Urinary bladder (tissue), 3 donors: ENCODE measurements at regions not wholly inside any gene's neighbourhood (a gene's known extent, or its start where the extent isn't known, plus 50 kb on each side); places are given as distances from the start of the nearest gene placed in this dataset.
"Not testable (repeated sequence)": the region's sequence is repeated elsewhere in the genome, so short reads cannot be mapped to it uniquely, and the experiment has no call there.

Experiments
- DNase-seq: peaks from one replicate; pipeline ENCODE4 v3.0.0-alpha.2; 2015; ENCODE audit errors: extremely low spot score
- H3K27ac ChIP-seq: one replicate; pipeline ENCODE4 v1.5.1; 2013; ENCODE audit warnings: low read depth, mild to moderate bottlenecking, moderate library complexity
- H3K36me3 ChIP-seq: one replicate; pipeline ENCODE4 v1.6.1; 2013; ENCODE audit warnings: mild to moderate bottlenecking, moderate library complexity; ENCODE audit not compliant: insufficient read depth
- H3K4me1 ChIP-seq: one replicate; pipeline ENCODE4 v1.6.1; 2013; ENCODE audit warnings: mild to moderate bottlenecking, moderate library complexity; ENCODE audit not compliant: insufficient read depth
- H3K4me3 ChIP-seq: one replicate; pipeline ENCODE4 v1.5.1; 2013; ENCODE audit warnings: low read depth, low read length
- WGBS: extraction: QIAGEN DNeasy Blood & Tissue Kit; methylation state at CpG from one replicate; pipeline ENCODE4 v1.1.7; 2013; 5-methylcytosine and 5-hydroxymethylcytosine counted together
- donor health status: healthy with polysubstance abuse.
- donor health status: healthy.

GRCh38 chr20:22954661-22955060, 80.5 kb upstream of the SSTR4 start:
- whole genome bisulfite sequencing = 91% methylated on average over 3 of the region's 3 CpGs
- Histone ChIP-seq H3K4me1 (no peaks in the 10 kb centered on the region), H3K4me3 (no peak overlapping the region), H3K27ac (no peak overlapping the region), H3K36me3 (no peaks in the 10 kb centered on the region)
- no peak for DNase-seq

DNA sequence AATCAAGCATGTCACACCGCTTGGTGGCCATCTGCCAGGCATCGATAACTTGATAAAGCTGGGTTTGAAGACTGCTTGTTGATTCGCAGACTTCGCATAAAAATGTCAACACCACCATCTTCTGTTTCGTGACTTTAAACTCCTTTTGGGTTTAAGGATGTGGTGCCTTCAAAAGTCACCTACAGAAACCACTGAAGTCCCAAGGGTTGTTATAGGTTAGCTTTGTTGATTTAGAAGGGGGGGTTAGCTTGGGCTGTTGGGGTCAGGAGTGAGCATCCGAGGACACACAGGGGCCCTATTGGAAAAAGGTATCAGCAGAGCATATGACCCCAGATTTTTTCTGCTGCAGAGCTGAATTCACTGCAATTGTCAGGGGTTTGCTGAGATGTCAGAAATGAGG, 76.7 kb upstream of the SSTR4 start:
- Histone ChIP-seq H3K4me1 (no peaks in the 10 kb centered on the region), H3K27ac (no peak overlapping the region), H3K36me3 (no peaks in the 10 kb centered on the region), H3K4me3 (no peak overlapping the region)
- no peak for DNase-seq
- 78% methylated on average over 6 of the region's 6 CpGs for WGBS

DNA sequence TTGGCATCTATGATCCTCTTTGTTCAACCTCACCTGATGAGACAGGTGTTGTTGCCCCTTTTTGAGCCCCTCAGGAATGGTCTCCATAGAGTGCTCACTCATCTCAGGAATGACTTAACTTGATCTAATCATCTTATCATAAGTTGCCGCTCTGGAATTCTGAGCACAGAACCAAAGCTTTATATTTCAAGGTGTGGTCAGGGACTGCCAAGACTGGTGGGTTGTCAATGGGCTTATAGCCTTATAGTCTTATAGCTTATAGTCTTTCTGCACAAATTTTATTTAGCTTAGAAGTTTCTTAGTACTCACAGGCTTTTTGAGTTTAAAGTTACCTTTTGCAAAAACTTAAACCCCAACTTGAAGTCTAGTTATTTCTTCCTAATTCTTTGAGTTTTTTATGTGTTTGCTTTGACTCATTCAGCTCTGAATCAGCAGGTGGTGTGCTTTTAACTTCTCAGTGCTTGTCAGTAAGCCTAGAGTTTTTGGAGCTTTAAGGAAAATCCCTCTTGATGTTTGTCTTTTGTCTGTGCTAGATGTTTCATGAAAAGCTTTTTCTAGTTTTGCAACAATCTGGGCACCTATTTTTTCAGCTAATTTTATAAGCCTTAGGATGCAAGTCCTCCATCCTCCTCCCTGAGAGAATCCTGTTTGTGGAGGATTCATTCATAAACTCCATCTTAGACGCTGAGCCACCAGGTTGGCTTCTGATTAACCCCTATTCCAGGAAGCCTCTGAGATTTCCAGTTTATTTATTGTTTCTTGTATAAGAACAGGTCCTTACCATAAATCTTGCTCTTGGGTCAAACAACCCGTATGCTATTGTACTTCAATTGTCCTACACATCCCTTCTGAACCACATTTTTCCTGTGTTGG, 72.3 kb upstream of the SSTR4 start:
- Histone ChIP-seq H3K4me3 (no peak overlapping the region), H3K4me1 (no peaks in the 10 kb centered on the region), H3K27ac (no peak overlapping the region), H3K36me3 (no peaks in the 10 kb centered on the region)
- DNase-seq = no peak
- 52% methylated on average over 3 of the region's 3 CpGs for WGBS

GRCh38 chr20:22963581-22963980, 71.5 kb upstream of the SSTR4 start:
- no peak for DNase-seq
- H3K4me3 ChIP-seq = no peak overlapping the region
- WGBS = 70% methylated on average over 3 of the region's 3 CpGs

DNA sequence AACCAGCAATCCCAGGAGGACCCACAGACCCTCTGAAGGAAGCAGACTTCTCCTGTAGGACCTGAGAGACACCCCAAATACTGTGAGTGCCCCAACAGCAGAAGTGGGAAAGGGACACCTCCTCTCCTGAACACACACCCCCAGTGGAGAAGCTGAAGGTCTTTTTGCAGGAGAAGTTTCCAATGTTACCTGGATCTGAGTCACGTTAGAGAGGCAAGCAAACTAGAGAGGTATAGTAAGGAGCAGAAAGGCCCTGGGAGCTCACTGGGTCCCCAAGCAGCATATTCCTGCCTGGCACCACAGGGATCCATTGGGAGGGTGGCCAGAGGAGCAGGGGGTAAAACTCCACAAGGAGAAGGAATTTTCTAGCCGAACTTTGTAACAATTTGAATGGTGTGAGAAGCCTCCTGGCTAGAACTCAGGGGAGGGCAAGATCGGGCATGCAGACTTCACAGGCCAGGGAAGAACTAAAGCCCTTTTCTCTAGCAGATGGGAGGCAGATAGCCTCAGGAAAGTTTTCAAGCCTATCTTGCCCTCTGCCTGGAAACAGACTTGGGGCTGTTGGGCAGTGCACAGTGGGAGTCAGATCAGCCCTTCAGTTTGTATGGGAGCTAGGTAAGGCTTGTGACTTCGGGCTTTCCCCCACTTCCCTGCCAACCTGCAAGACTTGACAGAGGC, 68.2 kb upstream of the SSTR4 start:
- Histone ChIP-seq H3K4me3 (no peak overlapping the region), H3K36me3 (no peaks in the 10 kb centered on the region)
- 83% methylated on average over 4 of the region's 4 CpGs for WGBS

More at GRCh38 chr20:22963581-22963980, 71.5 kb upstream of the SSTR4 start:
- no peaks in the 10 kb centered on the region for H3K4me1 ChIP-seq
- no peaks in the 10 kb centered on the region for H3K36me3 ChIP-seq
- no peak overlapping the region for H3K27ac ChIP-seq

DNA sequence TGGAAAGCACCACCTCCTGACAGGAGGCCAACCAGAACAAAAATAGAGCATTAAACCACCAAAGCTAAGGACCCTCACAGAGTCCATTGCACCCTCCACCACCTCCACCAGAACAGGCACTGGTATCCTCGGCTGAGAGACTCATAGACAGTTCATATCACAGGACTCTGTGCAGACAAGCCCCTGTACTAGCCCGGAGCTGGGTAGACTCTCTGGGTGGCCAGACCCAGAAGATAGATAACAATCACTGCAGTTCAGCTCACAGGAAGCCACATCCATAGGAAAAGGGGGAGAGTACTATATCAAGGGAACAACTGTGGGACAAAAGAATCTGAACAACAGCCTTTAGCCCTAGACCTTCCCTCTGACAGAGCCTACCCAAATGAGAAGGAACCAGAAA, 67.4 kb upstream of the SSTR4 start:
- not testable (repeated sequence) for H3K4me1 ChIP-seq, H3K27ac ChIP-seq, H3K4me3 ChIP-seq, DNase-seq, H3K36me3 ChIP-seq
- 60% methylated on average over 2 of the region's 2 CpGs for WGBS

More for the DNA sequence above, 68.2 kb upstream of the SSTR4 start:
- Histone ChIP-seq H3K4me1 (no peaks in the 10 kb centered on the region), H3K27ac (no peak overlapping the region)
- DNase-seq = no peak

DNA sequence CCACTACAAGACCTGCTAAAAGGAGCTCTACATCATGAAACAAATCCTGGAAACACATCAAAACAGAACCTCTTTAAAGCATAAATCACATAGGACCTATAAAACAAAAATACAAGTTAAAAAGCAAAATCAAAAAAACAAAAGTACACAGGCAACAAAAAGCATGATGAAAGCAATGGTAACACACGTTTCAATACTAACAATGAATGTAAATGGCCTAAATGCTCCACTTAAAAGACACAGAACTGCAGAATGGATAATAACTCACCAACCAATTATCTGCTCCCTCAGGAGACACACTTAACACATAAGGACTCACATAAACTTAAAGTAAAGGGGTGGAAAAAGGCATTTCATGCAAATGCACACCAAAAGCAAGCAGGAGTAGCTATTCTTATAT, 66.1 kb upstream of the SSTR4 start:
- H3K36me3 ChIP-seq, H3K4me1 ChIP-seq, H3K4me3 ChIP-seq, DNase-seq, H3K27ac ChIP-seq: not testable (repeated sequence)
- 83% methylated on average over 1 of the region's 1 CpG for WGBS

DNA sequence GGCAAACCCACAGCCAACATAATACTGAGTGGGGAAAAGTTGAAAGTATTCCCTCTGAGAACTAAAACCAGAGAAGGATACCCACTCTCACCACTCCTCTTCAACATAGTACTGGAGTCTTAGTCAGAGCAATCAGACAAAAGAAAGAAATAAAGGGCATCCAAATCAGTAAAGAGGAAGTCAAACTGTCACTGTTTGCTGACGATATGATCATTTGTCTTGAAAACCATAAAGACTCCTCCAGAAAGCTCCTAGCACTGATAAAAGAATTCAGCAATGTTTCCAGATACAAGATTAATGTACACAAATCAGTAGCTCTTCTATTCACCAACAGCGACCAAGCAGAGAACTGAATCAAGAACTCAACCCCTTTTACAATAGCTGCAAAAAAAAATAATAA, 64.0 kb upstream of the SSTR4 start:
- not testable (repeated sequence) for DNase-seq, H3K4me3 ChIP-seq, H3K27ac ChIP-seq, H3K4me1 ChIP-seq, H3K36me3 ChIP-seq
- 67% methylated on average over 2 of the region's 2 CpGs for WGBS

GRCh38 chr20:22974354-22974753, 60.8 kb upstream of the SSTR4 start:
- Histone ChIP-seq H3K4me3 (no peak overlapping the region), H3K4me1 (no peaks in the 10 kb centered on the region), H3K36me3 (no peaks in the 10 kb centered on the region), H3K27ac (no peak overlapping the region)
- no peak for DNase-seq
- WGBS = 17% methylated on average over 1 of the region's 1 CpG

DNA sequence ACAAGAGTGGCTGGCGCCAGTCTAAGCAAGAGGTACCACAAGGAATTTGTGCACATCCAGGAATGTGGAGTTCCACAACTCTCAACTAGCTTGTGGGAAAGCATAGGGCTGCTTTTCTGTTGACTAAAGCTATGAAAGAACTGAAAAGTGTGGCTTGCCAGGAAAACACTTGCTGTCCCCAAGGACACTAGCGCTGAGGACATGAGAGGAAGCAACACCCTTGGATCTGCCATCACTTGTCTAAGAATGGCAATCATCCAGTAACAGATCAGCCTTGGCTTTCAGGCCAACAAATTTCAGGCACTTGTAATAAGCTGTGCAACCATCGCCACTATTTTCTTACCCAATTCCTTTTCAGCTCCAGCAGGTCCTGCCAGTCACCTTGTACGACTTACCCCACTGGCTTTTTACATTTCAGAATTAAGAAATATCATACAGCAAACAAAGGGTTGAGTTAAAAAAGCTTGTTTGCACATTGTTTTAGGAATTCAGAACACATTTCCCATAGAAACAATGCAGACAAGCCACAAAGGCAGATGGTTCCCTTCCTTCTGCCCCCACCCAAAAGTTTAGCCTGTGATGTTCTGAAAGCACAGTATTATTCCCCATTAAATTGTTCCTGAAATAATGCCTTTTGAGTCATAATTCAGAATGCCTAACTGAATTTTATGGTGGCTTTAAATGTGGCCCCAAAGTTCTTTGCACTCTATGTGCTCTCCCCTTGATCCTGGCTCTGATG, 57.9 kb upstream of the SSTR4 start:
- Histone ChIP-seq H3K36me3 (no peaks in the 10 kb centered on the region), H3K4me3 (no peak overlapping the region), H3K4me1 (no peaks in the 10 kb centered on the region), H3K27ac (no peak overlapping the region)
- 49% methylated on average over 4 of the region's 4 CpGs for WGBS
- no peak for DNase-seq

GRCh38 chr20:22984008-22984407, 51.1 kb upstream of the SSTR4 start:
- Histone ChIP-seq H3K4me1 (no peaks in the 10 kb centered on the region), H3K4me3 (no peak overlapping the region), H3K27ac (no peak overlapping the region), H3K36me3 (no peaks in the 10 kb centered on the region)
- DNase-seq = no peak
- 75% methylated on average over 4 of the region's 4 CpGs for WGBS

DNA sequence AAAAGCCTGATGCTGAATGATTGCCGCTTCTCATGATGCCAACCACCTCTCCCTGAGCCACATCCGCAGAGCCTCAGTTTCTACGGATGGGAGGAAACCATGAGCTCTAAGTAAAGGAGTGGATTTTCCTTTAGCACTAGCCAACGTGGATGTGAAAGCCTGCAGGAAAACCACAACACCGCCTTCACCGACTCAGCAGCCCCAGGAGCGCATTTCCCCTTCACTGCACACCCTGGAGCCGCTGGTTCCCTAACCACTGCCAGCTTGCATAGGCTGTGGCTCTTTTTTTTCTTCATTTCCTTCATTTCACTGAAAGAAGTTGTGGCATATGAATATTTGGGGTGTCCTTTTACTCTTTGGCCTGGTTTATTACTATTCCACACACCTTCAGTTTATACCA, 50.5 kb upstream of the SSTR4 start:
- no peak for DNase-seq
- 80% methylated on average over 8 of the region's 8 CpGs for WGBS
- H3K27ac ChIP-seq = no peak overlapping the region
- H3K36me3 ChIP-seq = no peaks in the 10 kb centered on the region
- no peak overlapping the region for H3K4me3 ChIP-seq
- H3K4me1 ChIP-seq = no peaks in the 10 kb centered on the region

DNA sequence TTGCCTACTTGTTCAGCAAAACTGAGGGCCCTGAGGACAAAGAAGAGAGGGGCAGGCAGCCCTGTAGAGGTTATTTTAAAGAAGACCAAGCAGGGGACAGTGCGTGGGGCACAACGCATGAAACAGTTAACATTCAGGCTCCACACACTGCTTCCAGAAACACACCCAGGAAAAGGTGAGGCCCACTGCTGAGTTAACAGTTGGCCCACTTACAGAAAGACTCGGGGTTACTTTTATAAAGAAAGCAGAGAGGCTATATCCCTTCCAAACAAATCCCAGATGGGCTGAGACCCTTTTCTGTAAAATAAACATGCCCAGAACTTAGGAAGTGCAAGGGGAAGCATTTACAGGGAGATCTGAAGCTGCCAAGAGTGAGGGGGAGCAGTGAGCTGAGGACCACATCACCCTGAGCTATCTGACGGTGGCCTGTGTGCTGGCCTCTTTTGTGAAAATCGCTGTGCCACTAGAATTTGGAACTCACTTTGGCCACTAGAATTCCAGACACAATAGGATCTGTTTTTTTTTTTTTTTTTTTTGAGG, 49.8 kb upstream of the SSTR4 start:
- Histone ChIP-seq H3K36me3 (no peaks in the 10 kb centered on the region), H3K4me3 (no peak overlapping the region), H3K27ac (no peak overlapping the region), H3K4me1 (no peaks in the 10 kb centered on the region)
- WGBS = 53% methylated on average over 5 of the region's 5 CpGs
- DNase-seq = no peak
